Testis (tissue), 2 donors: ENCODE measurements at regions not wholly inside any gene's neighbourhood (a gene's known extent, or its start where the extent isn't known, plus 50 kb on each side); places are given as distances from the start of the nearest gene placed in this dataset.

ENCODE experiments used
- POLR2A ChIP-seq: fragments of 450-650 bp; IDR thresholded peaks from one replicate; pipeline ENCODE4 v1.6.1; 2017; ENCODE audit warnings: antibody characterized with exemption, mild to moderate bottlenecking, moderate library complexity
- TF ChIP-seq, protein P1 (sequence below), 3 experiments: fragments of 450-650 bp in 2 of 3; fragments of 200-600 bp in 1 of 3; sonication (generic) in 1 of 3; IDR thresholded peaks; one replicate each; pipeline ENCODE4 v1.5.1; 2016 to 2019; ENCODE audit warnings: antibody characterized with exemption in 3 of 3, mild to moderate bottlenecking in 2 of 3, moderate library complexity in 1 of 3

DNA sequence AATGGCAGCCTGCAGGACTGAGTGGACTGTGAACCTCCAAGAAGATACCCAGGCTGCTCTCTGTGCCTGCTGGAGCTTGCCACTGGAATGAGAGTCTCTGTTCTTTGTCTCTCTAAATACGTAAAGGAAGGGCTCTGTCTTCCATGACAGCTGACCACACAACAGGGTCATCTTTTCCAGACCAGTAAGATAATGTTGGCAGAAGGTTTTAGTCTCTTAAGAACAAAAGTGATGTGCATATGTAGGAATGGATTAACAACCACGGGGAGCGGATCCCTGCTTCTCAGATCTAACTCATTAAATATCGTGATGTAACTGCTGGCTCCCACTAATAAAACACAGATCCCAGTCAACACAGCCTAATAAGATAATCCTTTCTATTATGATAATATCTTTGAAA is 67.5 kb downstream of the MAP10 start:
- TF ChIP-seq, protein P1, sequence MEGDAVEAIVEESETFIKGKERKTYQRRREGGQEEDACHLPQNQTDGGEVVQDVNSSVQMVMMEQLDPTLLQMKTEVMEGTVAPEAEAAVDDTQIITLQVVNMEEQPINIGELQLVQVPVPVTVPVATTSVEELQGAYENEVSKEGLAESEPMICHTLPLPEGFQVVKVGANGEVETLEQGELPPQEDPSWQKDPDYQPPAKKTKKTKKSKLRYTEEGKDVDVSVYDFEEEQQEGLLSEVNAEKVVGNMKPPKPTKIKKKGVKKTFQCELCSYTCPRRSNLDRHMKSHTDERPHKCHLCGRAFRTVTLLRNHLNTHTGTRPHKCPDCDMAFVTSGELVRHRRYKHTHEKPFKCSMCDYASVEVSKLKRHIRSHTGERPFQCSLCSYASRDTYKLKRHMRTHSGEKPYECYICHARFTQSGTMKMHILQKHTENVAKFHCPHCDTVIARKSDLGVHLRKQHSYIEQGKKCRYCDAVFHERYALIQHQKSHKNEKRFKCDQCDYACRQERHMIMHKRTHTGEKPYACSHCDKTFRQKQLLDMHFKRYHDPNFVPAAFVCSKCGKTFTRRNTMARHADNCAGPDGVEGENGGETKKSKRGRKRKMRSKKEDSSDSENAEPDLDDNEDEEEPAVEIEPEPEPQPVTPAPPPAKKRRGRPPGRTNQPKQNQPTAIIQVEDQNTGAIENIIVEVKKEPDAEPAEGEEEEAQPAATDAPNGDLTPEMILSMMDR (IDR thresholded peaks at IDR 0.05): no peak
- TF ChIP-seq POLR2A: no peak
